T47D (cell line): ENCODE measurements at regions not wholly inside any gene's neighbourhood (a gene's known extent, or its start where the extent isn't known, plus 50 kb on each side); places are given as distances from the start of the nearest gene placed in this dataset.

ENCODE experiments used
- DNase-seq, 2 experiments: peaks; one replicate each; pipeline versions ENCODE4 v3.0.0 to v3.0.0-alpha.2; 2011 to 2012; ENCODE audit warnings: low read depth in 1 of 2, low spot score in 1 of 2
- JUND ChIP-seq: IDR thresholded peaks from 2 replicates; pipeline ENCODE4 v1.6.1; 2012; ENCODE audit warnings: low read depth
- in situ Hi-C: cut with HindIII; loops from 2 replicates; pipeline ENCODE4 v1.10.0; 2016; ENCODE audit warnings: low sequenced_read_pairs, low pct_unique_long_range_greater_than_20kb

GRCh38 chr20:4513720-4514119 is 172.5 kb upstream of the PRNP start:
- no peak for DNase-seq
- in situ Hi-C loops = no loop called here
- no peak for TF ChIP-seq JUND

- in situ Hi-C loops = no loop called here
- no peak for DNase-seq
- TF ChIP-seq JUND = no peak
These were observed 173.2 kb upstream of the PRNP start for GRCh38 chr20:4512891-4513550.

- in situ Hi-C loops = no loop called here
- no peak for TF ChIP-seq JUND
- DNase-seq = no peak
These were observed 174.5 kb upstream of the PRNP start for GRCh38 chr20:4511776-4512175.

- in situ Hi-C loops = no loop called here
- no peak for DNase-seq
- no peak for TF ChIP-seq JUND
These were observed 176.3 kb upstream of the PRNP start for GRCh38 chr20:4509825-4510522.

GRCh38 chr20:4508773-4509172 is 177.5 kb upstream of the PRNP start:
- DNase-seq = no peak
- no peak for TF ChIP-seq JUND
- in situ Hi-C loops = no loop called here

GRCh38 chr20:4507288-4507719 is 179.0 kb upstream of the PRNP start:
- in situ Hi-C loops = no loop called here
- DNase-seq = no peak
- no peak for TF ChIP-seq JUND

- no peak for DNase-seq
- in situ Hi-C loops = no loop called here
- TF ChIP-seq JUND = no peak
These were observed 181.4 kb upstream of the PRNP start for GRCh38 chr20:4504814-4505213.

- in situ Hi-C loops = no loop called here
- TF ChIP-seq JUND = no peak
These were observed 183.5 kb upstream of the PRNP start for GRCh38 chr20:4502756-4503155.

GRCh38 chr20:4493386-4493785 is 192.9 kb upstream of the PRNP start:
- TF ChIP-seq JUND = no peak
- in situ Hi-C loops = no loop called here

More at GRCh38 chr20:4502756-4503155, 183.5 kb upstream of the PRNP start:
- no peak for DNase-seq

GRCh38 chr20:4491643-4492042 is 194.6 kb upstream of the PRNP start:
- no peak for DNase-seq
- in situ Hi-C loops = no loop called here
- no peak for TF ChIP-seq JUND

More at GRCh38 chr20:4493386-4493785, 192.9 kb upstream of the PRNP start:
- DNase-seq = no peak

- in situ Hi-C loops = no loop called here
- TF ChIP-seq JUND = no peak
- DNase-seq = no peak
These were observed 195.5 kb upstream of the PRNP start for GRCh38 chr20:4490606-4491280.

GRCh38 chr20:4490045-4490444 is 196.2 kb upstream of the PRNP start:
- no peak for DNase-seq
- in situ Hi-C loops = no loop called here
- no peak for TF ChIP-seq JUND
